ENCODE measurements at regions not wholly inside any gene's neighbourhood (a gene's known extent, or its start where the extent isn't known, plus 50 kb on each side); places are given as distances from the start of the nearest gene placed in this dataset.

DNA sequence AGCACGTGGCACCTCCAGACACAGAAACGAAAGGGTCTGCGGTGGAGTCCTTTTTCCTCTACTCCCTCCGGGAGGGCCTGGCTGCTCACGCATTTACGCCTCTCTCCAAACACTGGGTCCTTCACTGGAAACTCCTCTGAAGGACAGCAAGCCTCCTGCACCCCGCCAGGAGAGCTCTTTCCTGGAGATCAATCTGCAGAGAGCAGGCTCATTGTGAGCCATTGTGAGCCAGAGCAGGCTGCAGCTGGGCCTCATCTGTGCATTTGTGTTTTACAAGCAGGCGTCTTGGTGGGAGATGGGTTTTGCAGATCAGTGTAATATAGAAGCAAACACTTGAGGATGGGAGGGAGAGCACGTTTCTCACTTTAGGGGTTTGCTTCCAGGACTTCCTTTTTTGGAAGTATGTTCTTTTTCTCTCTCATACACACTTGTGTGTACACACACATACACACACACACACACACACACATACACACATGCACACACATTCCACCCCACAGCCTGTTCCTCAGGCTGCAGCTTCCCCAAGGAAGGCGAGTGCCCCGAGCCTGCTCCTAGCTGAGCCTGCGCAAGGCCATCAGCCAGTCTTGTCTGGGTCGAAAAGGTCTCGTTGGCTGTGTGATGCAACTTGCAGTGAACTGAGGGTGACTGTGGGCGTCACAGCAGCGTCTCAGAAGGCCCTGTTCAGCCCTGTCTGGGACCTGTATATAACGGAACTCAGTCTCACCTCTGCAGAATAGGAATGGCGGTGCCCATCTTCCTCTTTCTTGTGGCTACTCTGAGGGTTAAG is 163.5 kb downstream of the GLI2 start:
- DNase-seq: no peak

DNA sequence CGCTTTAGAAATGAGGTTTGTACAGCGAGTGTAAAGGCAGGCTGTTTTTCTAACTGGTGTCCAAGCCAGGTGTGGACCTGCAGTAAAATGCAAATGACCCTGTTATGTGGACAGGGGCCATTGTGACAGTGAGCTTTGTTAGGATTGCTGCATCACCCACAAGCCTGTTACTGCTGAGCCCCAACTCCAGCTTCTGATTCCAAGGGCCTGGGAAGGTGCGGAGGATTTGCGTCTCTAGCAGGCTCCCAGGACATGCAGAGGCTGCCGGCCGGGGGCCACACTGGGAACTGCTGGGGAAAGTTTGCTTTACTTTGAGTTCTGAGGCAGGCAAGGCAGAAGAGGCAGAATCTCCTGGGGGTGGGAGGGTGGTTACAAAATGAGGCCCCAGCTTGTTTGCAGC is 164.1 kb downstream of the GLI2 start:
- no peak for DNase-seq

DNA sequence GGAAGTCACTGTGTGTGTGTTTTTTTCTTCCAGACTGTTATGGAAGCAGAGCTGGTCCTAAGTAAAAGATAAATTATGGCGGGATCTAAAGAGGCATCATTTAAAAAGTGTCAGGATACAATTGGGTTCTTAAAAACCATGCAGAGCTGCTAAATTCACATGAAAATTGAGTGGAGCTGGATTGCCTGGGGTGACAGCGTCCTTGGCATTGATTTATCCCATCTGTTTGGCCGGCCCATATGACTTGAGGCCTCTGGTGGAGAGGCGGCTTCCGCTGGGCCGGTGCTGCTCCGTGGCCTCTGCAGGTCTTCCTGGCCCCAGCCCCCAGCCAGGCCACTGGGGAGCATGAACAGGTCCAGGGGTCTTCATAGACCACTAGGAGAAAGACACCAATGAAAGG is 165.5 kb downstream of the GLI2 start:
- no peak for DNase-seq

DNA sequence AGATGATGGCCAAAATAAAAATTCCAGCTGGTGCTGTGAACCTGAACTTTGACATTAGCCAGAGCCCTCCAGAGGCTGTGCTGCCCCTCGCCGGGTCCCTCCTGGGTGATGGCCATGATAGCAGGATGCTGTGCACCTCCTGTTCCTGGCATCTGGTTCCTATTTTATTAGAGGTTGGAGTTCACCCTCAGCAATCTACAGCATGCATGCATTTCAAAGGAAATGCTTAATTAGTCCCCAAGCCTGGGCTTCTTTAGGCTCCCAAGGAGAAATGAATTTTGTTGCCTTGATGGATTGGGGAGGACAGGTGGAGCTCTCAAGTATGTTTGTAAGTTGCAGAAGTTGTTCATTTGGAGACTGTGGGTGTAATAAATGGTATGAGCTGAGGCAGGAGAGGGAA is 166.9 kb downstream of the GLI2 start:
- DNase-seq: no peak

DNA sequence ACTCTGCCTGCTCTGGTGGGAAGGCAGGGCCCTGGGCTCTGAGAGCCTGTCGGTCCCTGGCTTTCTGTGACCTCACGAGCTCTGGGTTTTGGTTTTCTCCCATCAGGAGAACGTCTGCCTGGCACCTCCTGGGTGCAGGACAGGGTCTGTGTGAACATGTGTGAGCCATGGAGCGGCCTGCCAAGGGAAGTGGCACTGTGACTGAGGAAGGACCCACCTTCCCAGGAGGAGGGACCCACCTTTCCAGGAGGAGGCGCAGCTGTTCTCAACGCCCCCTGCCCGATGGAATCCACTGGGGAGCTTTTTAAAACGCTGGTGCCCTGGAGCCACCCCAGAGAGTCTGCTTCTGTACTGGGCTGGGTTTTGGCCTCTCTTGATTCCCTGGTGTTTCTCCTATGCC is 168.7 kb downstream of the GLI2 start:
- no peak for DNase-seq

DNA sequence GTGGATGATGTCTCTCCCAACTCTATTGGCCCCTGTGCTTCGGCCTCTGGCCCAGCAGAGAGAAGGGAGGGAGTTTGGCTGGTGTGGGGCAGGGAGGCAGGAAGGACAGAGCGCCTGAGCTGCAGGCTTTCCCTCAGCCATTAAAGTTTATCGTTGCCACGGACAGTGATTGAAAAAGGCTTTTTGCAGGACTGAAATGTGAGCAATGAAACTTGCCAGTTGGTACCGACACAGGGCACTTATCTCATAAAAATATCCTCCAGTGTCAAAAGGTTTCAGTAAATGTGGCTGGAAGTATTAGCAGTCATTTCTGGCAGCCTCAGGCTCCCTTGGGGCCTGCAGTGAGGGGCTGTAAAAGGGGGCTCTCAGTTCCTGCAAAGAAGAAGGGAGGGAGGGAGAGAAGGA is 169.2 kb downstream of the GLI2 start:
- DNase-seq: no peak

DNA sequence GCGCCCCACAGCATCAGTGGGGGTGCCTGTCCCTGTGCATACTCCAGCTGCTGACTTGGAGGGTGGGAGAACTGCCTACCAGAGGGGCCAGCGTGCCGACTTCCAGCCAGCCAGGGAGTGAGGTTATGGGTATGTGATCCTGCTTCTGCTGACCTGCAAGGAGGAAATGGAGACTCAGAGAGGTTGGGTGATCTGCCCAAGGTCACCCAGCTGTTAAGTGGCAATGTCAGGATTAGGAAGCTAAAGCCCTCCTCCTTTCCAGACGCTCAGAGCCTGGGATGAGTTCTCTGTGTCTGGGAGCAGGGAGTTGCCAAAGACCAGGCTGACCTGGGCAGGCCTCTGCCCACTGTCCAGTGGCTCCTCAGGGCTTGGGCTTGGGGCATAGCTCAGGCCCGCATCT is 169.6 kb downstream of the GLI2 start:
- DNase-seq: no peak

DNA sequence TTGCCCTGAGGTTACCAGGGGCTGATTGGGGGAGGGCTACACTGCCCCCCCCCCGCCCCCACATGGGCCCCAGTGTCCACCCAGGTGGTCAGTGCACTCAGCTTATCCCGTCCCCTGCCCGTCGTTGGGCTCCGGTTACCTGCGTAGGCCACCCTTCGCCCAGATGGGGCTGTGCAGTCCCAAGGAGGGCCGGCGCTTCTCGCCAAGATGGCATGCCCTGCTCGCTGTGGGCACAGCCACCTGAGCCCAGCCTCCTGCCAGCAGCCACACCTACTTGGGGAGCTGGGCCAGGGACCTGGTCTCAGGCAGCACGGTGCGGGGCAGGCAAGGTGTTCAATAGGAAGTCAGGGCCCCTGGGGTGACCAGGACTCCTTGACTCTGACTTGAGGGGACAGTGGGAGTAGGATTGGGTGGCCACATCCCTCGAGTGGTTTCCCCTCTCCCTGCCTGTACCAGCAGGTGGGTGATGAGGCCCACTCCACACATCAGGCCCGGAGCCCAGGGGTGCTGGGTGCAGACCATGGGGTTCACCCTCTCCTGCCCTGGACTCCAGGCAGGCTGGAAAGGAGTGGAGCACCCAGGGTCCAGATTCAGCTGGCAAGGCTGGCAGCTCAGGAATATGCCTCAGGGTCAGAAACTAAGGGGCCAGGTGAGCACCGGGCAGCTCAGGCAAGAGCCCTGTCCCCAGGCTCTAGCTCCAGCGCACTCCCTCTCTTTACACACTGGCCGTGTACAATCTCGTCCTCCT is 170.3 kb downstream of the GLI2 start:
- DNase-seq: no peak

DNA sequence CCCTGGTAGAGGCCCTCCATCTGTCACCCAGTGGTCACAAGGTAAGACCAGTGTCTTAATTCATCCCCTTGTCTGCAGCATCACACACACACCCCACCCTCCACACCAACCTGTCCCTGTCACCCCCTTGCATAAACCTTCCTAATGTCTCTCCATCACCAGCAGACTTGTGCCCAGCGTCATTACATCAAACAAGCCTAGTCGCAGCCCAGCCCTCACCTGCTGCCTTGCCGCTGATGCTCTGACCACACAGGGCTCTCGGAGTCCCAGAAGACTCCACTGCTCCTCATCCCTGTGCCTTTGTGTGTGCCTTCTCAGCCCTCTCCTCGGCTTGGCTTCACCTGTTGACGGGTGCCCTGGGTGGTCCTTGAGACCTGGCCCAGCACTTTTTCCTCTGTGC is 171.2 kb downstream of the GLI2 start:
- DNase-seq: no peak

DNA sequence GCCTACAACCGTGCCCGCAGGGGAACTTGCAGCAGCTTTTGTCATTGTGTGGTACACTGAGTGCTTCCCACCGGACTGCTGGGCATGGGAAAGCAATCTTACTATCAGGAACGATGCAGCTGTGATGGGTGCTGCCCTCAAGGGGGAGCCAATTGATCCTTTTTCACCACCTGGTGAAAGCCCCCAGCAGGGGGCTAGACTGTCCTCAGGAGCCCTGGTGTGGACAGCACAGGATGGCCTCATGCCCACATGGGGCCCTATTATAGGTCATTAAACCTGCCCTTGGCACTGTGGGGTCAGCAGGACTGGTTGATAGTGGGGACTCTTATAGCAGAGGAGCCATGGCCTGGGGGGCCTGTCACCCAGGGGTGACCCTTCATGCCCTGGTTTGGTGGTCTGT is 172.2 kb downstream of the GLI2 start:
- DNase-seq: no peak

DNA sequence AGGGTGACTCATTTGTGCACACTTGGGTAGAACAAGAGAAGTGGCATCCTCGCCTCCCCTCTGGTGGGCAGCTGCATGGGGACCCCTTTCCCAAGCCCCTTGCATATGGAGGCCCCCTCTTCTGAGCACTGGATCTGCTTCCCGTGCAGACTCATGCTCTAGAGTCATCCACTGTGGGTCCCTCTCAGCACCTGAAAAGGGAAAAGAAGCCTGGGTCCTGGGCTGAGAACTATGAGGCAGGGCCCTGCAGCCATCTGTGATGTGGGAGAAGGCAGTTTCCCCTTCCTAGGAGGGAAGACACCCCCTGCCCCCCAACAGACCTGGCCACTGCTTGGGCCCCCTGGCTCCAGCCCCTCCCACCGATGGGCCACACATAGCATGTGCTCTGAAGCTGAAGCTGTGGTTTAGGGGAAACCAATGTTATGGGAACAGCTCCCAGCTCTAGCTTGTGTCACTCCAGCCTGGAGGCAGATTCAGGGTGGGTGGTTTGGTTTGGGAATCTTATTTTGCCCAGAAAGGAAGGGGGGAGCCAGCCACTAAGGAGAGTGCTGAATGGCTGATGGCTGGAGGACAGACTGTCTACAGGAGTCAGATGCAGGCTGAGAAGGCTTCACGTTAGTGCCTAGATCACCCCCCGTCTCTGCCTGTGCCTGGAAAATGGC is 172.8 kb downstream of the GLI2 start:
- no peak for DNase-seq

DNA sequence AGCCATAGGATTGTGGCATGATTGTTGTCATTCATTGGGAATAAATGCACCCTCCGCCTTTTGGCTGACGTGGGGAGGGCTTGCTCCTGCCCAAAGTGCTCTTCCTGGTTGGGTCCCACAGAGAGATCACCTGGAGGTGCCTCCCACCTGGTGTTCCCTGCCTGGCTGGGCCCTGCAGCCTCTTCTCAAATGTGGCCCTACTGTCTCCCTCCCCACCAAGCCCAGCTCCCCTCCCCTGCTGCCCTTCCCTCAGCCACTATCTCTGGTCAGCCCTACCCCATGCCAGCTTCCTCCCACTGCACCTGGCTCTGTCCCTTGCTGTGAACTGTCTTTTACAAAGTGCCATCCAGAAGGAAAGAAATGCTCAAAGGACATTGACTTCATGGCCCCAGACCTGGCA is 173.4 kb downstream of the GLI2 start:
- no peak for DNase-seq

DNA sequence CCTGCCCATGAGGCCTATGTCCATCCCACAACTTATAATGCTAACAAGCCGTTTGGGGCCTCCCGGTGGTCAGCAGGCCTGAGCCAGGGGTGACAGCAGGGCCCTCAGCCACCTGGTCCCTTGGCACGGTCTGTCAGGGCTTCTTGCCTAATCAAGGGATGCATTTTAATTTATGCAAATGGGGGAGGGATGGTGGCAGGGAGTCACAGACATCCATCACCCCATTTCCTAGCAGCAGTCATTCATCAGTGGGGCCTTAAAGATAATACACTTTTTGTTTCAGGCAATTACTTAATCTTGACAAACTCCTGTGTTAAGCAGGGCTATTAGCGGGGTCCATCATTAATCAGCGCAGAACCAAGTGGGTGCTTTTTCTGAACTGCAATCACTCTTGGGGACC is 174.5 kb downstream of the GLI2 start:
- no peak for DNase-seq

DNA sequence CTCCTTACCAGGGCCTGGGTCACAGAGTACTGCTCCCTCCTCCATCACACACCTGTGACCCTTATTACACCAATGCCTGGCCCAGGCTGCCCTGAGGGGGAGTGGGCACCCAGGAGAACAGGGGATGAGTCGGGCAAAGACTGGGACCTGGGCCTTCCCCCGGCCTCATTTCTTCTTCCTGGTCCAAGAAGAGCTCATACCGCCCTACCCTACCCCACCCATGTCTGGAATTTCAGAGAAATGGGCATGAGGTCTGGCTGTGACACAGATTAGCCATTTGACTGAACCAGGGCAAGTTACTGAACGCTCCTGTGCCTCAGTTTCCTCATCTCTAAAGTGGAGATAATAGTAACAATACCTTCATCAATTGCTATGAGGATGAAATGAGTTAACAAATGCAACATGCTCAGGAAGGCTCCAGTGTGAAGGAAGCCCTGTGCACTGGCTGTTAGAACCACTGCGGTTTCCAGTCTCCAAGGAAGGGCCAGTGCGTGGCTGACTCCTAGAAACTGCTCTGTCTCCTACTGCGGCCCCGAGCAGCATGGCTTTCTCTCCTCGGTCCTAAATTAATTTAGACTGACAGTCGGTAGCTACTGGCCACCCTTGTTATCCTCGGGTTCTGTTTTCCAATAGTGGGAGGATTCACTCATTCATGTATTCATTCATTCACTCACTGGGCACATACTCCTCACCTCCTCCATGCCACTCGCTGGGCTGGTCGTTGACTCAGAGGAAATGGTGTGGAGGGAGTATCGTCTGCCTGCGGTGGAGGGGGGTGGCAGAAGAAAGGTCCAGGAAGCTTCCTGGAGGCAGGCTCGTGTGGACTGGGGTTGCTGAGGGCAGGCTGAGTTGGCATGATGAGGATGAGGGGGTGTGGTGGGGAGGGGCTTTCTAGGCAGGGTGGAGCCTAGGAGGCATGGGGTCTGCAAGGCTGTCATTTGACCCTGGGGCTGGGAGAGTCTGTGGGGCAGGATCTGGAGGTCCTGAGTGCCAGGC is 175.6 kb downstream of the GLI2 start:
- no peak for DNase-seq

DNA sequence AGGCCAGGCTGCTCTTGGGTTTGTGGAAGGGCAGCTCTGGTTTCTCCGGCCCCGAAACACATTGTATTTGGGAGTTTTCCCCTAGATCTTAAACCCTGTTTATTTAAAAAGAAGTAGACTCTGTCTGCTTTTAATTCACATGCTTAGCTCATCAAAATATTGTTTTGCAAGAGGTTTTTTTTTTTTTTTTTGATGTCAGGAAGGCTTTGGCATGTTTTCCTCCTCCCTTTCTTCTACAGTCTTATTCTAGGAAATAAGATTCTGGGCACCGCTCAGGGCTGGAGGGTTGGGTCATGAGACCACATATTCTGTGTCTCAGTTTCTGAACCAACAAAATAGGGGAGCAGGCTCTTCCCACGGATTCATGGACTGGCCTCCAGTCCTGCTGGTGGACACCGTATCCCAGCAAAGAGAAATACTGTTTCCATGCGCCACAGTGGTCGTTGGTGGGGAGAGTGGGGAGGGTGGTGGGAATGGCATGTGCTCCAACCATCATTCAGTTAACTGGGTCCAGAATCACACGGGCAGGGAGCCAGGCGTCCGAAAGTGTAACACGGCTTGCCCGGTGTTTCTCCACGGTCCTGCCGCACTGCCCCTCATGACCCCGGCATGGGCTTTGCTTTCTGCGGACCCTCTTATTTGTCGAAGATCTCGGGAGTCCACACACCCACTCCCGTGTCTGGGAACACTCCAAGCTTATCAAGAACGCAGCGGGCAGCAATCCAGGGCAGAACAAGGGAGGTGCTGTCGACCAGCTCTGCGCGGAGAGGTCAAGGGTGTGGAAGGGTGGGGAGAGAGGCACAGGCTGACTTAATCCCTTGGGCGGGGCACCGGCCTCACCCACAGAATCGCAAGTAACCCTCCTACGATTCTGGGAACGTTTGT is 176.7 kb downstream of the GLI2 start:
- no peak for DNase-seq

DNA sequence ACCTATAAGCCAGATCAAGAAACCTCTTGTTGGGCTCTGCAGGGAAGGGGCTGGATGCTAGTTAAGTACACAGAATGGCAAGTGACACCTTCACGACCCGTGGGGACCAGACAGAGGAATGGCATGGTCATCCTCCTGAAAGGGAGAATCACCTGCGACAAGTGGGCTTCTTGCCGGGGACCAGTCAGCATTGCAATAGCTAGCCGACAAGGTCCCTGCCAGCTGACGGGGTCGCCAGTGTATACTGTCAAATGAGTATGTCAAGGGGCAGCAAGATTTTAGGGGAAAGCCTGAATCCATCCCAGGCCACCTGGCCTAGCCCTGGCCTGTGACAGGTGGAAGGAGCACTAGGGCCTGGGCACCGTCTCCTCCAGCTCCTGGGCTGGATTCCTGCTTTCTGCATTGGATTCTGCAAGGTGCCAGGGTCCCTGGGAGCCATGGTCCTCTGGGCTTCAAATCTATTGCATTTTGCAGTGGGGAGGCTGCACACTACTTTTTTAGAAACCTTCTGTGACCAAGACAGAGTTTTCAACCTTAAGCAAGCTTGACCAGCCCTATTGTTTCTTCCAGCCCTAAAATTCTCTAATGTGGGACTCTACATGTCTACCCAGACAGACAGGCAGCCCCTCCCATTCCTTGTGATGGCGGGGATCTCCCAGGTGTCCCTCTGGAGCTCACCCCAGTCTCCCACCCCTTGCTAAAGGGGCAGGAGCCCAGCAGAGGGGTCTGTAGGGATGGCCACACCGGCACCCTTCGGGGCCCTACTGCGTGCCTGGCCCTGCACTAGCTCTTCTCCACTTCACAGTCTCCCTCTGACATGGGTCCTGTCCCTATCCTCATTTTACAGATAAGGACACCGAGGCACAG is 178.5 kb downstream of the GLI2 start:
- DNase-seq: no peak

DNA sequence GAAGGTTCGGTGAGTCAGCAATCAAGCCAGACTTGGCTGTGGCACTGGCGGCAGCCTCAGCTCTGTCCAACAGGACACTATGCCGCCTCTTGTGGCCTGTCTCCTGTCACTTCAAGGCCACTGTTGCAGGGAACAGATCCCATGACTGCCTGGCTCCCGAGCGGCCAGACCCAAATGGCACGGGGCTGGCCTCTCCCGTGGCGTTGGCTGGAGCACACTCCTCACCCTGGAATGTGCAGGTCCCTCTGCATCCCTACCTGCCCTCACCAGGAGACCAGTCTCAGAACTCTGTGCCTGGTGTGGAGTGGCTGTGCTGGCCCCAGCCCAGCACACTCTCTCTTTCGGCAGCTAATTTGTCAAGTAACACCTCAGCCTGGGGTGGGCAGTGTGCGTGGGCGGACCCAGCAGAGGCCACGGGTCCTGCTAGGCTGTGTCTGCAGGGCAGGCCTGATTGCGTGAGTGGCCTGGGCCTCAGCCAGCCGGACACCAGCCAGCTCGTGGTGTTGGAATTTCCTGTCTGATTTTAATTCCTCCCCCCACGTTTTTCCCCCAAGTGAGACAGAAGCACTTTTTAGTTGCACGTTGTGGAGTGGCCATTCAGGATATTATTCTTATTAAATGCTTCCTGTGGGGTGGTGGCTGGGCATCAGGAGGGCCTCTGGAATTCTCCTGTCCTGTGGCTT is 179.3 kb downstream of the GLI2 start:
- DNase-seq: no peak

DNA sequence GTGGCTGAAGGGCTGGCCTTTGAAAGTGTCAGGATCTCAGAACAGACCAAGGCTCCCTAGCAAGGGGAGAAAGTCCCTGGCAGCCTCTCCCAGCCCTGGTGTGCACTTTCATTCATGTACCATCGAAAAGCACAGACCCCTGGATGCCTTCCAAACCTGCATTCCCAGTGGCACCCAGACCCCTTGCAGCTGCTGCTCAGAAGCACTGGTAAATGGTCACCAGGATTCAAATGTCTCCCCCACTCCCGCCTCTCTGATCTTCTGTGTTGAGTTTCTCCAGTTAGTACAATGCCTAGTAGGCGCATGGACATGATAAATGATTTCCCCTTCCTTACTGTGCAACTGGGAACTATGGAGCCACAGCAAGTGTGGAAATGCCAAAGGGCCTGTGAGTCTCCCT is 180.0 kb downstream of the GLI2 start:
- no peak for DNase-seq

DNA sequence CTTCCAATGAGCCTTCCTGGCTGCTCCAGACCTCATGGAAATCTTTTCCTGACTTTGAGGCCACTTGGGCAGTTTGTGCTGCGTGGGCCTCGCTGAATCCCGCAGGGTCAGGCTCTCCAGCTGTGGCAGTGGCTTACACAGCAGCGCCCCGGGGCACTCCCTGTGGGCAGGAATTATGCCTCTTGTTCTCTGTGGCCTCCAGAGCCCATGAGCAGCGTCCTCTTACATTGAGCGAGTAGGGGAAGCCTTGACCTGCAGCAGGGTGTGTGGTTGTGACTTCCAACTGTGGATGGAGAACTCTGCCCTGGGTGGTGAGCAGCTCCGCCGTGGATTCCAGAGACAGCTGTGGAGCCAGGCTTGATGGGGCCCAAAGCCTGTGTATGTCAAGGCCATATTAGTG is 180.8 kb downstream of the GLI2 start:
- no peak for DNase-seq
